ENCODE measurements at regions not wholly inside any gene's neighbourhood (a gene's known extent, or its start where the extent isn't known, plus 50 kb on each side); places are given as distances from the start of the nearest gene placed in this dataset.

DNA sequence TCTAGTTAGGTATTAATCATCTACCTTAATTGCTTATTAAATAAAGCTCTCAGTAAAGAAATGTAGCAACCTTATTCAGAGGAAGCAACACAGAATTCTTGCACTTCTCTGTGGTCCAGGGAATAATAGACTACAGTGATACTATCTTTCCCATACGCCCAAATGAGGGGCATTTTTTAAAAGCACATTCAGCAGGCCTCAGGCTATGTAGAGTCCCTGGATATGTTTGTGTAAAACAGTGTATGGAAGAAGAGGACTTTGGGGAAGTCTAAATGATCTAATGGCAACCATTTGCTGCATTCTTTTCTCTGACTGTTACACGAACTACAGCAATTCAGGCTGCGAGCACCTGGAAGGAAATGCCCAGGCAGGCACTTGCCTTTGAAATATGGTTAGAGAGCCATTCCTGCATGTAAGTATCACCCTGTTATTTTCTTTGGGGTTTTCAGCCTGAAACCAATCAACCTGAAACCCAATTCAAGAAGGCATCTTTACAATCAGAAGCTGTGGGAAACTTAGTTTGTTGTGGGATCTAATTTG, 1814.7 kb upstream of the CELF4 start:
- ATAC-seq: no peak

DNA sequence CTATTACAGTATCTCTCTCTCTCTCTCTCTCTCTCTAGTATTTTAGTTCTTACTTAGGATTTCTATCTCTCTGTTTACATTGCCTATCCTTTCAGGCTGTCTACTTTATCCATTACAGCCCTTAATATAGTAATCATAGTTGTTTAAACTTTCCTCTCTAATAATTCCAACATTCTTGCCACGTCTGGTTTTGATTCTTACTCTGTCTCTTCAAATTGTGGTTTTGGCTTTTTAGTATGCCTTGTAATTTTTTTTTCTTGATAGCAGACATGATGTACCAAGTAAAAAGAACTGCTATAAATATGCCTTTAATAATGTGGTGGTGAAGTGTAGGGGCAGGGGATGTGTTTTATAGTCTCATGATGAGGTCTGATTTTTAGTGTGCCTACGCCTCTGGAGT, 1809.5 kb upstream of the CELF4 start:
- intact Hi-C loops (cut with DNase I): no loop called here
- no peak overlapping the region for H3K4me3 ChIP-seq
- no peak for ATAC-seq

More for the DNA sequence above, 1814.7 kb upstream of the CELF4 start:
- H3K27ac ChIP-seq: no peak overlapping the region
- H3K4me1 ChIP-seq: no peaks in the 10 kb centered on the region
- no peak overlapping the region for H3K4me3 ChIP-seq
- H3K9me3 ChIP-seq: no peaks in the 10 kb centered on the region
- no peaks in the 10 kb centered on the region for H3K27me3 ChIP-seq (ENCODE audit: low read depth)
- TF ChIP-seq, protein P1, sequence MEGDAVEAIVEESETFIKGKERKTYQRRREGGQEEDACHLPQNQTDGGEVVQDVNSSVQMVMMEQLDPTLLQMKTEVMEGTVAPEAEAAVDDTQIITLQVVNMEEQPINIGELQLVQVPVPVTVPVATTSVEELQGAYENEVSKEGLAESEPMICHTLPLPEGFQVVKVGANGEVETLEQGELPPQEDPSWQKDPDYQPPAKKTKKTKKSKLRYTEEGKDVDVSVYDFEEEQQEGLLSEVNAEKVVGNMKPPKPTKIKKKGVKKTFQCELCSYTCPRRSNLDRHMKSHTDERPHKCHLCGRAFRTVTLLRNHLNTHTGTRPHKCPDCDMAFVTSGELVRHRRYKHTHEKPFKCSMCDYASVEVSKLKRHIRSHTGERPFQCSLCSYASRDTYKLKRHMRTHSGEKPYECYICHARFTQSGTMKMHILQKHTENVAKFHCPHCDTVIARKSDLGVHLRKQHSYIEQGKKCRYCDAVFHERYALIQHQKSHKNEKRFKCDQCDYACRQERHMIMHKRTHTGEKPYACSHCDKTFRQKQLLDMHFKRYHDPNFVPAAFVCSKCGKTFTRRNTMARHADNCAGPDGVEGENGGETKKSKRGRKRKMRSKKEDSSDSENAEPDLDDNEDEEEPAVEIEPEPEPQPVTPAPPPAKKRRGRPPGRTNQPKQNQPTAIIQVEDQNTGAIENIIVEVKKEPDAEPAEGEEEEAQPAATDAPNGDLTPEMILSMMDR (IDR thresholded peaks at IDR 0.05): no peak
- H3K36me3 ChIP-seq: no peaks in the 10 kb centered on the region
- DNase-seq: no peak
- intact Hi-C loops (cut with DNase I): no loop called here

DNA sequence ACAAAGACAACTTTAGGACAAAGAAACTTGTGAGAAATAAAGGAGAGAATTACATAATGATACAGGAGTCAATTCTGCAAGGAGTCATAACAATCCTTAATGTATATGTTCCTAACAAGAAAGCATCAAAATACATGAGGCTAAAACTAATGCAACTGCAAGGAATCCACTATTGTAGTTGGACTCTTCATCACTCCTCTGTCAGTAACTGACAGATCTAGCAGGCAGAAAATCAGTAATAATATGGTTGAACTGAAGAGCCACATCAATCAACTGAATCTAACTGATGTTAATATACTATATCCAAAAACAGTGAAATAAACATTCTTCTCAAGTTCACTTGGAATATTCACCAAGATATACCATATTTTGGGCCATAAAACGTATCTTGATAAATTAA, 1806.4 kb upstream of the CELF4 start:
- no peak overlapping the region for H3K27ac ChIP-seq
- TF ChIP-seq, protein P1 (IDR thresholded peaks at IDR 0.05): no peak
- no peaks in the 10 kb centered on the region for H3K4me1 ChIP-seq
- intact Hi-C loops (cut with DNase I): no loop called here
- no peaks in the 10 kb centered on the region for H3K9me3 ChIP-seq
- ATAC-seq (no peak), DNase-seq (no peak)
- H3K27me3 ChIP-seq (ENCODE audit: low read depth): no peaks in the 10 kb centered on the region
- no peak overlapping the region for H3K4me3 ChIP-seq
- H3K36me3 ChIP-seq: no peaks in the 10 kb centered on the region

More for the DNA sequence above, 1809.5 kb upstream of the CELF4 start:
- no peaks in the 10 kb centered on the region for H3K36me3 ChIP-seq
- DNase-seq: no peak
- H3K27me3 ChIP-seq (ENCODE audit: low read depth): no peaks in the 10 kb centered on the region
- no peaks in the 10 kb centered on the region for H3K4me1 ChIP-seq
- TF ChIP-seq, protein P1 (IDR thresholded peaks at IDR 0.05): no peak
- no peak overlapping the region for H3K27ac ChIP-seq
- no peaks in the 10 kb centered on the region for H3K9me3 ChIP-seq

DNA sequence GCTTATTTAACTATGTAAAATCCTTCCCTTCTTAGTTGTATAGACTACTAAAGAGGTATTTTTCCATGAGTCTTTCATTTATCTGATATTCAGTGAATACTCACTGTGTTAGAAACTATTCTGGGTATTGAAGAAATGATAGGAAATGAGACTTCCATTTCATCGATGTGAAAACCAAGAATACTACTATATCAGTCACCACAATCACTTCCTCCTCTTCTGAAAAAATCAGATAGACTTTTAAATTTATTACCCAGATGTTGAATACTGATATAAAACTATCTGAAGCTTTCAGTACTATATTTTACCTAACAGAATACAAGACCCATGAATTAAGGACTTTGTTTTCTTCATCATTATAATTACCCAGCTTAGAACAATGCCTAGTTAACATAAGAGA, 1801.1 kb upstream of the CELF4 start:
- Histone ChIP-seq H3K27ac (no peak overlapping the region), H3K4me1 (no peaks in the 10 kb centered on the region), H3K4me3 (no peak overlapping the region), H3K9me3 (no peaks in the 10 kb centered on the region), H3K36me3 (no peaks in the 10 kb centered on the region), H3K27me3 (ENCODE audit: low read depth) (no peaks in the 10 kb centered on the region)
- intact Hi-C loops (cut with DNase I): no loop called here
- no peak for DNase-seq
- TF ChIP-seq, protein P1 (IDR thresholded peaks at IDR 0.05): no peak
- no peak for ATAC-seq

DNA sequence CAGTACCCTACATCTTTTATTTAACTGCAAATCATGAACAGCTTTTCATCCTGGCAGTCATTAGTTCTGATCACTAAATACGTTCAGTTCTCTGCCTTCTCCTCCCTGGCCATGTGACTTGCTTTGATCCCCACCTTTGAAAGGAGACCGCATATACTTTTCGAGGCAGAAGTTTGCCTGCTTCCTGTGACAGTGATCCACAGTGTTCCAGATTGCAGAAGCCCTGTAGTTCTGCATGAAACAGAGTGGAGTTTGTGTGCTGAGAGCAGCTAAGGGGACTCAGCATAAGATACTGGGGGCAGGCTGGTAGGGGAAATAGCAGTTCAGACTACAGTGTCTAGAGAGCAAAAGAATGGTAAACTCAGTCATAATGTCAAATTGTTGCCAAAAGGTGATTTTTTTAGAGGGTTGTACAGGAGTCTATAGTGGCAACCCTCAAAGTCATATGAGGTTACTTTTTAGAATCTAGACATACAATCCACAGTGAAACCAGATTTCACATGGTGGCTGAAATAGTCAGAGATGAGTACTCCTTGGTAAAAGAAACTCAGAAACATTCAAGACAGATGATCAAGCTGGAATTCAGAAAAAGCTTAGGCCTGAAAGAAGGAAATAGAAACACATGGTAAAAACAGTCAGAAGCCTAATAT, 1800.4 kb upstream of the CELF4 start:
- Histone ChIP-seq H3K36me3 (no peaks in the 10 kb centered on the region), H3K4me1 (no peaks in the 10 kb centered on the region), H3K27ac (no peak overlapping the region), H3K9me3 (no peaks in the 10 kb centered on the region), H3K4me3 (no peak overlapping the region), H3K27me3 (ENCODE audit: low read depth) (no peaks in the 10 kb centered on the region)
- intact Hi-C loops (cut with DNase I): no loop called here
- DNase-seq (no peak), ATAC-seq (no peak)
- TF ChIP-seq, protein P1 (IDR thresholded peaks at IDR 0.05): no peak
